GM23338 (cell line): ENCODE measurements at regions not wholly inside any gene's neighbourhood (a gene's known extent, or its start where the extent isn't known, plus 50 kb on each side); places are given as distances from the start of the nearest gene placed in this dataset.

Experiments used
- CTCF ChIP-seq, 2 experiments: fragments of 200-600 bp in 1 of 2; sonication (generic) in 1 of 2; conservative IDR thresholded peaks; 2 replicates each; pipeline versions ENCODE4 v1.5.1 to v1.6.1; 2016 to 2017; ENCODE audit warnings: antibody characterized with exemption in 2 of 2, low read depth in 2 of 2, mild to moderate bottlenecking in 2 of 2, moderate library complexity in 1 of 2
- EZH2 ChIP-seq: fragments of 200-600 bp; sonication (generic); IDR thresholded peaks from one replicate; pipeline ENCODE4 v1.8.0; 2017; ENCODE audit warnings: antibody characterized with exemption, mild to moderate bottlenecking, low read depth; ENCODE audit not compliant: unreplicated experiment
- JUNB ChIP-seq: IDR thresholded peaks from one replicate; pipeline ENCODE4 v1.6.1; 2016; ENCODE audit warnings: antibody characterized with exemption; ENCODE audit not compliant: unreplicated experiment
- POLR2AphosphoS5 ChIP-seq: IDR thresholded peaks from 2 replicates; pipeline ENCODE4 v1.6.1; 2016; ENCODE audit warnings: antibody characterized with exemption, low read depth
- REST ChIP-seq: IDR thresholded peaks from one replicate; pipeline ENCODE4 v1.6.1; 2018; ENCODE audit warnings: antibody characterized with exemption; ENCODE audit not compliant: unreplicated experiment

- TF ChIP-seq CTCF (conservative IDR thresholded peaks at IDR 0.05; ENCODE audit: low read depth in 2 of 2) (no peak), JUNB (no peak), REST (no peak), POLR2AphosphoS5 (no peak), EZH2 (no peak)
Measured at GRCh38 chr20:51093240-51093763, 70.4 kb upstream of the KCNG1 start.
